Uterus (tissue), 2 donors: ENCODE measurements at regions not wholly inside any gene's neighbourhood (a gene's known extent, or its start where the extent isn't known, plus 50 kb on each side); places are given as distances from the start of the nearest gene placed in this dataset.
"Not testable (repeated sequence)": the region's sequence is repeated elsewhere in the genome, so short reads cannot be mapped to it uniquely, and the experiment has no call there.

Source experiments
- POLR2A ChIP-seq, 2 donors: fragments of 450-650 bp; IDR thresholded peaks; one replicate each; pipeline ENCODE4 v1.6.1; 2016; ENCODE audit warnings: antibody characterized with exemption in 2 of 2, mild to moderate bottlenecking in 1 of 2, moderate library complexity in 1 of 2
- TF ChIP-seq, protein P1 (sequence below), 4 experiments: fragments of 200-600 bp in 2 of 4; fragments of 450-650 bp in 2 of 4; sonication (generic) in 2 of 4; IDR thresholded peaks; one replicate each; pipeline ENCODE4 v1.5.1; 2016 to 2019; ENCODE audit warnings: antibody characterized with exemption in 4 of 4, mild to moderate bottlenecking in 2 of 4, moderate library complexity in 1 of 4

DNA sequence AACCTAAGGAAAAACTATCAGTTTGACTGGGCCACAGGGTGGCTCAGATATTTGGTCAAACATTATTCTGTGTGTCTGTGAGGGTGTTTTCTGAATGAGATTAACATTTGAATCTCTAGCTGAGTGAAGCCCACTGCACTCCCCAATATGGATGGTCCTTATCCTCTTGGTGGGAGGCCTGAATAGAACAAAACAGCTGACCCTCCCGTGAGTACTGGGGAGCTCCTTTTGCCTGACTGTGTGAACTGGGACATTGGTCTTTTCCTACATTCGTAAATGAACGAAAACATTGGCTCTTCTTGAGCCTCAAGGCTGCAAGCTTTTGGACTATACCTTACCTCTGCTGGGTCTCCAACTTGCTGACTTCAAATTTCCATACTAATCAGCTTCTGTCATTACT, 134.2 kb downstream of the SPATA31A6 start:
- TF ChIP-seq, protein P1, sequence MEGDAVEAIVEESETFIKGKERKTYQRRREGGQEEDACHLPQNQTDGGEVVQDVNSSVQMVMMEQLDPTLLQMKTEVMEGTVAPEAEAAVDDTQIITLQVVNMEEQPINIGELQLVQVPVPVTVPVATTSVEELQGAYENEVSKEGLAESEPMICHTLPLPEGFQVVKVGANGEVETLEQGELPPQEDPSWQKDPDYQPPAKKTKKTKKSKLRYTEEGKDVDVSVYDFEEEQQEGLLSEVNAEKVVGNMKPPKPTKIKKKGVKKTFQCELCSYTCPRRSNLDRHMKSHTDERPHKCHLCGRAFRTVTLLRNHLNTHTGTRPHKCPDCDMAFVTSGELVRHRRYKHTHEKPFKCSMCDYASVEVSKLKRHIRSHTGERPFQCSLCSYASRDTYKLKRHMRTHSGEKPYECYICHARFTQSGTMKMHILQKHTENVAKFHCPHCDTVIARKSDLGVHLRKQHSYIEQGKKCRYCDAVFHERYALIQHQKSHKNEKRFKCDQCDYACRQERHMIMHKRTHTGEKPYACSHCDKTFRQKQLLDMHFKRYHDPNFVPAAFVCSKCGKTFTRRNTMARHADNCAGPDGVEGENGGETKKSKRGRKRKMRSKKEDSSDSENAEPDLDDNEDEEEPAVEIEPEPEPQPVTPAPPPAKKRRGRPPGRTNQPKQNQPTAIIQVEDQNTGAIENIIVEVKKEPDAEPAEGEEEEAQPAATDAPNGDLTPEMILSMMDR (IDR thresholded peaks at IDR 0.05): not testable (repeated sequence)
- not testable (repeated sequence) for TF ChIP-seq POLR2A (IDR thresholded peaks at IDR 0.05)
